ENCODE measurements at regions not wholly inside any gene's neighbourhood (a gene's known extent, or its start where the extent isn't known, plus 50 kb on each side); places are given as distances from the start of the nearest gene placed in this dataset.

GRCh38 chr2:177029075-177029474 is 183.5 kb upstream of the HNRNPA3 start:
- 100% methylated on average over 1 of the region's 2 CpGs for WGBS
- no peak overlapping the region for H3K9ac ChIP-seq (ENCODE audit: low read length)
- H3K4me3 ChIP-seq (ENCODE audit: insufficient read depth in 1 of 2, low read depth in 1 of 2, low read length in 2 of 2), result no peak overlapping the region
- no peak overlapping the region for H2BK15ac ChIP-seq (ENCODE audit: low read depth, poor library complexity, severe bottlenecking)
- no peak overlapping the region for H2BK120ac ChIP-seq (ENCODE audit: low read depth, low read length)
- no peak overlapping the region for H2BK5ac ChIP-seq (ENCODE audit: low read depth, low read length, poor library complexity, severe bottlenecking)
- no peaks in the 10 kb centered on the region for H3K79me1 ChIP-seq (replicated peaks; ENCODE audit: low read length, poor library complexity, severe bottlenecking)
- no peak overlapping the region for H4K8ac ChIP-seq (ENCODE audit: low read length)
- H3K27ac ChIP-seq (ENCODE audit: low read length, poor library complexity, severe bottlenecking), result no peak overlapping the region
- H3K4ac ChIP-seq (ENCODE audit: low read depth in 1 of 2, low read length in 2 of 2), result no peak overlapping the region
- H3K14ac ChIP-seq (ENCODE audit: low read length in 2 of 2), result no peak overlapping the region
- no peak overlapping the region for H2AK5ac ChIP-seq (ENCODE audit: low read length, severe bottlenecking)
- no peak overlapping the region for H3K23ac ChIP-seq (ENCODE audit: low read length in 2 of 2)
- no peak for DNase-seq
- H3K4me1 ChIP-seq (ENCODE audit: control insufficient read depth, insufficient read depth, low read depth, low read length), result no peaks in the 10 kb centered on the region
- no peaks in the 10 kb centered on the region for H3K9me3 ChIP-seq (ENCODE audit: control insufficient read depth, low read length)
- peaks cover 7 to 11% of the 10 kb centered on the region in 2 experiments for H3K27me3 ChIP-seq (ENCODE audit: control insufficient read depth in 1 of 2, insufficient read depth in 1 of 2, low read length in 2 of 2)
- H3K36me3 ChIP-seq (ENCODE audit: control insufficient read depth in 1 of 2, insufficient read depth in 2 of 2, low read depth in 1 of 2, low read length in 2 of 2), result no peaks in the 10 kb centered on the region
- H2AFZ ChIP-seq (ENCODE audit: low read depth, low read length), result no peak overlapping the region
- H4K91ac ChIP-seq (ENCODE audit: low read length), result no peak overlapping the region
- no peak overlapping the region for H3K18ac ChIP-seq (ENCODE audit: low read depth in 1 of 2, low read length in 2 of 2)
- H3K4me2 ChIP-seq (ENCODE audit: low read length, poor library complexity, severe bottlenecking), result no peak overlapping the region
- H2BK12ac ChIP-seq (ENCODE audit: low read length in 2 of 2), result no peak overlapping the region

GRCh38 chr2:177029501-177029900 is 183.1 kb upstream of the HNRNPA3 start:
- no peak overlapping the region for H3K27ac ChIP-seq (ENCODE audit: low read length, poor library complexity, severe bottlenecking)

GRCh38 chr2:177029901-177030300 is 182.7 kb upstream of the HNRNPA3 start:
- Histone ChIP-seq H3K79me1 (replicated peaks; ENCODE audit: low read length, poor library complexity, severe bottlenecking) (no peaks in the 10 kb centered on the region), H3K23ac (ENCODE audit: low read length in 2 of 2) (no peak overlapping the region), H2AK5ac (ENCODE audit: low read length, severe bottlenecking) (no peak overlapping the region), H3K27ac (ENCODE audit: low read length, poor library complexity, severe bottlenecking) (no peak overlapping the region), H3K9me3 (ENCODE audit: control insufficient read depth, low read length) (no peaks in the 10 kb centered on the region), H3K4me1 (ENCODE audit: control insufficient read depth, insufficient read depth, low read depth, low read length) (no peaks in the 10 kb centered on the region), H3K36me3 (ENCODE audit: control insufficient read depth in 1 of 2, insufficient read depth in 2 of 2, low read depth in 1 of 2, low read length in 2 of 2) (no peaks in the 10 kb centered on the region), H2BK12ac (ENCODE audit: low read length in 2 of 2) (no peak overlapping the region), H3K4ac (ENCODE audit: low read depth in 1 of 2, low read length in 2 of 2) (no peak overlapping the region), H2BK5ac (ENCODE audit: low read depth, low read length, poor library complexity, severe bottlenecking) (no peak overlapping the region), H2BK15ac (ENCODE audit: low read depth, poor library complexity, severe bottlenecking) (no peak overlapping the region), H4K8ac (ENCODE audit: low read length) (no peak overlapping the region), H3K14ac (ENCODE audit: low read length in 2 of 2) (no peak overlapping the region), H3K4me2 (ENCODE audit: low read length, poor library complexity, severe bottlenecking) (no peak overlapping the region), H3K4me3 (ENCODE audit: insufficient read depth in 1 of 2, low read depth in 1 of 2, low read length in 2 of 2) (no peak overlapping the region), H3K9ac (ENCODE audit: low read length) (no peak overlapping the region), H2BK120ac (ENCODE audit: low read depth, low read length) (no peak overlapping the region), H4K91ac (ENCODE audit: low read length) (no peak overlapping the region), H3K27me3 (ENCODE audit: control insufficient read depth in 1 of 2, insufficient read depth in 1 of 2, low read length in 2 of 2) (peaks cover 4 to 11% of the 10 kb centered on the region in 2 experiments), H2AFZ (ENCODE audit: low read depth, low read length) (no peak overlapping the region), H3K18ac (ENCODE audit: low read depth in 1 of 2, low read length in 2 of 2) (no peak overlapping the region)
- 100% methylated on average over 1 of the region's 2 CpGs for WGBS
- no peak for DNase-seq

More at GRCh38 chr2:177029501-177029900, 183.1 kb upstream of the HNRNPA3 start:
- Histone ChIP-seq H3K4me2 (ENCODE audit: low read length, poor library complexity, severe bottlenecking) (no peak overlapping the region), H3K4me3 (ENCODE audit: insufficient read depth in 1 of 2, low read depth in 1 of 2, low read length in 2 of 2) (no peak overlapping the region), H2BK12ac (ENCODE audit: low read length in 2 of 2) (no peak overlapping the region), H3K36me3 (ENCODE audit: control insufficient read depth in 1 of 2, insufficient read depth in 2 of 2, low read depth in 1 of 2, low read length in 2 of 2) (no peaks in the 10 kb centered on the region), H4K8ac (ENCODE audit: low read length) (no peak overlapping the region), H3K18ac (ENCODE audit: low read depth in 1 of 2, low read length in 2 of 2) (no peak overlapping the region), H2AFZ (ENCODE audit: low read depth, low read length) (no peak overlapping the region), H3K79me1 (replicated peaks; ENCODE audit: low read length, poor library complexity, severe bottlenecking) (no peaks in the 10 kb centered on the region), H2BK15ac (ENCODE audit: low read depth, poor library complexity, severe bottlenecking) (no peak overlapping the region), H3K4me1 (ENCODE audit: control insufficient read depth, insufficient read depth, low read depth, low read length) (no peaks in the 10 kb centered on the region), H2BK5ac (ENCODE audit: low read depth, low read length, poor library complexity, severe bottlenecking) (no peak overlapping the region), H2AK5ac (ENCODE audit: low read length, severe bottlenecking) (no peak overlapping the region), H3K9me3 (ENCODE audit: control insufficient read depth, low read length) (no peaks in the 10 kb centered on the region), H4K91ac (ENCODE audit: low read length) (no peak overlapping the region), H2BK120ac (ENCODE audit: low read depth, low read length) (no peak overlapping the region), H3K9ac (ENCODE audit: low read length) (no peak overlapping the region), H3K23ac (ENCODE audit: low read length in 2 of 2) (no peak overlapping the region), H3K14ac (ENCODE audit: low read length in 2 of 2) (no peak overlapping the region), H3K4ac (ENCODE audit: low read depth in 1 of 2, low read length in 2 of 2) (no peak overlapping the region), H3K27me3 (ENCODE audit: control insufficient read depth in 1 of 2, insufficient read depth in 1 of 2, low read length in 2 of 2) (peaks cover 6 to 11% of the 10 kb centered on the region in 2 experiments)
- DNase-seq, result no peak
- 83% methylated on average over 2 of the region's 2 CpGs for WGBS

DNA sequence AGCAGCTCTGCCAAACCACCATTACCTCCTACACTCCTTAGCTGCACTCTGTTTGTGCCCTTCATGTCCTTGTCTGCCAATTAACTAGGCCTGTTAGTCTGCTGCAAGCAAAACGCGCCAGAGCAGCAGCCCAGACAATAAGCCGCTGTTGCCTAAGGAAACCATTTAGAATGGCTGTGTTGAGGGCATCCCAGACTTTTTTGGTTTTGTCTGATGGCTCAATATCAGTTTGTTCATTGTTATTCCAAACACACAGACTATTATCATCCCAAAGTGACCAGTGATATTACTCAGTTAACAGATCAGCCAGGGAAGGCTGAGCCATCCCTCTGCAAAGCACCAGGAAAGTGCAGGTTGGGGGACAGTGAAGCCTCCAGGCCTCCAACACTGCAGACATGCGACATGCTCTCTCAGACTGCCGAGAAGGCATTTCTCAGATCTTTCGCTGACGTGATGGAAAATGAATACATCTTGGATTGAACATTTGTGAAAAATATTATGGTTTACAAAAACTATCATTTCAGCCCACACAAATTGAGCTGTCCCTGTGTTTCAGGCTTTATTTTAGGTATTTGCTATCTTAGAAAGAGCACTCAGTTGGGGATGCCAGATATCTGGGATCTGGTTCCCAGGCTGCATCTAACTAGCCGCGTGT is 182.0 kb upstream of the HNRNPA3 start:
- Histone ChIP-seq H3K4me1 (ENCODE audit: control insufficient read depth, insufficient read depth, low read depth, low read length) (no peaks in the 10 kb centered on the region), H4K91ac (ENCODE audit: low read length) (no peak overlapping the region), H3K36me3 (ENCODE audit: control insufficient read depth in 1 of 2, insufficient read depth in 2 of 2, low read depth in 1 of 2, low read length in 2 of 2) (no peaks in the 10 kb centered on the region), H3K18ac (ENCODE audit: low read depth in 1 of 2, low read length in 2 of 2) (no peak overlapping the region), H3K4me2 (ENCODE audit: low read length, poor library complexity, severe bottlenecking) (no peak overlapping the region), H2AK5ac (ENCODE audit: low read length, severe bottlenecking) (no peak overlapping the region), H2AFZ (ENCODE audit: low read depth, low read length) (no peak overlapping the region), H3K23ac (ENCODE audit: low read length in 2 of 2) (no peak overlapping the region), H4K8ac (ENCODE audit: low read length) (no peak overlapping the region), H3K79me1 (replicated peaks; ENCODE audit: low read length, poor library complexity, severe bottlenecking) (no peaks in the 10 kb centered on the region), H2BK12ac (ENCODE audit: low read length in 2 of 2) (no peak overlapping the region), H3K27me3 (ENCODE audit: control insufficient read depth in 1 of 2, insufficient read depth in 1 of 2, low read length in 2 of 2) (peaks cover 4 to 13% of the 10 kb centered on the region in 2 experiments), H2BK120ac (ENCODE audit: low read depth, low read length) (no peak overlapping the region), H3K9me3 (ENCODE audit: control insufficient read depth, low read length) (no peaks in the 10 kb centered on the region), H3K27ac (ENCODE audit: low read length, poor library complexity, severe bottlenecking) (no peak overlapping the region), H2BK15ac (ENCODE audit: low read depth, poor library complexity, severe bottlenecking) (no peak overlapping the region), H2BK5ac (ENCODE audit: low read depth, low read length, poor library complexity, severe bottlenecking) (no peak overlapping the region), H3K4ac (ENCODE audit: low read depth in 1 of 2, low read length in 2 of 2) (no peak overlapping the region), H3K4me3 (ENCODE audit: insufficient read depth in 1 of 2, low read depth in 1 of 2, low read length in 2 of 2) (no peak overlapping the region), H3K14ac (ENCODE audit: low read length in 2 of 2) (no peak overlapping the region), H3K9ac (ENCODE audit: low read length) (no peak overlapping the region)
- DNase-seq, result no peak
- WGBS, result 78% methylated on average over 6 of the region's 9 CpGs
